ENCODE measurements at regions not wholly inside any gene's neighbourhood (a gene's known extent, or its start where the extent isn't known, plus 50 kb on each side); places are given as distances from the start of the nearest gene placed in this dataset.
A peak's percentile ranks its signal among the peaks of the same experiment; 100 is the strongest.

- peaks cover 3% of the 10 kb centered on the region for H3K4me1 Mint-ChIP-seq (ENCODE audit: low read depth)
- no peak for DNase-seq (ENCODE audit: low spot score, unreplicated experiment)
- no peaks in the 10 kb centered on the region for H3K27me3 Mint-ChIP-seq
- TF ChIP-seq, protein P1, sequence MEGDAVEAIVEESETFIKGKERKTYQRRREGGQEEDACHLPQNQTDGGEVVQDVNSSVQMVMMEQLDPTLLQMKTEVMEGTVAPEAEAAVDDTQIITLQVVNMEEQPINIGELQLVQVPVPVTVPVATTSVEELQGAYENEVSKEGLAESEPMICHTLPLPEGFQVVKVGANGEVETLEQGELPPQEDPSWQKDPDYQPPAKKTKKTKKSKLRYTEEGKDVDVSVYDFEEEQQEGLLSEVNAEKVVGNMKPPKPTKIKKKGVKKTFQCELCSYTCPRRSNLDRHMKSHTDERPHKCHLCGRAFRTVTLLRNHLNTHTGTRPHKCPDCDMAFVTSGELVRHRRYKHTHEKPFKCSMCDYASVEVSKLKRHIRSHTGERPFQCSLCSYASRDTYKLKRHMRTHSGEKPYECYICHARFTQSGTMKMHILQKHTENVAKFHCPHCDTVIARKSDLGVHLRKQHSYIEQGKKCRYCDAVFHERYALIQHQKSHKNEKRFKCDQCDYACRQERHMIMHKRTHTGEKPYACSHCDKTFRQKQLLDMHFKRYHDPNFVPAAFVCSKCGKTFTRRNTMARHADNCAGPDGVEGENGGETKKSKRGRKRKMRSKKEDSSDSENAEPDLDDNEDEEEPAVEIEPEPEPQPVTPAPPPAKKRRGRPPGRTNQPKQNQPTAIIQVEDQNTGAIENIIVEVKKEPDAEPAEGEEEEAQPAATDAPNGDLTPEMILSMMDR (IDR thresholded peaks at IDR 0.05; ENCODE audit: unreplicated experiment) = no peak
- H3K4me3 Mint-ChIP-seq (ENCODE audit: low read depth) = no peak overlapping the region
- H3K27ac Mint-ChIP-seq = no peak overlapping the region
- no peaks in the 10 kb centered on the region for H3K36me3 Mint-ChIP-seq (ENCODE audit: insufficient read depth)
- H3K9me3 Mint-ChIP-seq (ENCODE audit: low read depth) = no peaks in the 10 kb centered on the region
Observed at GRCh38 chr6:22903826-22904225, 334.5 kb downstream of the HDGFL1 start.

DNA sequence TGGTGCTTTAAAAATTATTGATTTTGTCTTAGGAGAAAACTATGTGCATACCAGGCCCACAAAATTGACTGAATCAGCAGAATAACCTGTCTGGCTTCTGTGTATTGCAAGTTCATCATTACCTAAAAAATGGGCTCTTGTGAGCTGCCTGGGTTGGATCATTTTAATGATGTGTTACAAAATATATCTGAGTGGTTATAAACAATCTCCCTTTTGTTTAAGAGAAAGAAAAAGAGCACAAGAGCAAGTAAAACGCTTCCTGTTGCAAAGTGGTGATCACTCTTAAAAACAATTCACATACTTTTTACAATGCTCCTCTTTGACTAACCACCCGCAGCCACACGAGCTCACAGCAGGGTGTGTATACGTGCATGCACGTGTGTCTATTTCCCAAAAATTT lies 335.1 kb downstream of the HDGFL1 start:
- H3K36me3 Mint-ChIP-seq (ENCODE audit: insufficient read depth) = no peaks in the 10 kb centered on the region
- TF ChIP-seq, protein P1 (IDR thresholded peaks at IDR 0.05; ENCODE audit: unreplicated experiment) = no peak
- H3K9me3 Mint-ChIP-seq (ENCODE audit: low read depth) = no peaks in the 10 kb centered on the region
- H3K4me3 Mint-ChIP-seq (ENCODE audit: low read depth) = no peak overlapping the region
- H3K27ac Mint-ChIP-seq = no peak overlapping the region
- H3K4me1 Mint-ChIP-seq (ENCODE audit: low read depth) = peaks cover 3% of the 10 kb centered on the region
- H3K27me3 Mint-ChIP-seq = no peaks in the 10 kb centered on the region
- DNase-seq (ENCODE audit: low spot score, unreplicated experiment) = no peak

- Mint-ChIP-seq H3K9me3 (ENCODE audit: low read depth) (no peaks in the 10 kb centered on the region), H3K4me1 (ENCODE audit: low read depth) (peaks cover 3% of the 10 kb centered on the region), H3K36me3 (ENCODE audit: insufficient read depth) (no peaks in the 10 kb centered on the region), H3K27ac (peak overlapping the region; percentile 29), H3K4me3 (ENCODE audit: low read depth) (no peak overlapping the region), H3K27me3 (no peaks in the 10 kb centered on the region)
- TF ChIP-seq, protein P1 (IDR thresholded peaks at IDR 0.05; ENCODE audit: unreplicated experiment) = peak; percentile 21
- no peak for DNase-seq (ENCODE audit: low spot score, unreplicated experiment)
Observed at GRCh38 chr6:22906091-22906549, 336.8 kb downstream of the HDGFL1 start.

GRCh38 chr6:22907085-22907484 lies 337.7 kb downstream of the HDGFL1 start:
- no peaks in the 10 kb centered on the region for H3K36me3 Mint-ChIP-seq (ENCODE audit: insufficient read depth)
- no peaks in the 10 kb centered on the region for H3K9me3 Mint-ChIP-seq (ENCODE audit: low read depth)
- peaks cover 3% of the 10 kb centered on the region for H3K4me1 Mint-ChIP-seq (ENCODE audit: low read depth)
- no peak overlapping the region for H3K4me3 Mint-ChIP-seq (ENCODE audit: low read depth)
- H3K27me3 Mint-ChIP-seq = no peaks in the 10 kb centered on the region
- no peak for DNase-seq (ENCODE audit: low spot score, unreplicated experiment)
- TF ChIP-seq, protein P1 (IDR thresholded peaks at IDR 0.05; ENCODE audit: unreplicated experiment) = no peak
- no peak overlapping the region for H3K27ac Mint-ChIP-seq

DNA sequence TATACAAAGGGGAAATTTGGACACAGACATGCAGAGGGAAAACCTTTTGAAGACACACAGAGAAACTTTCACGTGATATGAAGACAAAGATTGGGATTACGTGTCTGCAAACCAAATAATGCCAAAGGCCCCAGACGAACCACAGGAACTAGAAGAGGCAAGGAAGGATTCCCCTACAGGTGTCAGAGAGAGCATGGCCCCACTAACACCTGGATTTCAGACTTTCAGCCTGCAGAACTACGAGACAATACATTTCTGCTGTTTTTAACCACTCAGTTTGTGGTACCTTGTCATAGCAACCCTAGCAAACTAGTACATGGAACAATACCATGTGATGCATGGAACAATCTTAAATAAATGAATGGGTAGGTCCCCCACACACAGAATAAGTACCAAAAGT lies 341.0 kb downstream of the HDGFL1 start:
- Mint-ChIP-seq H3K27ac (no peak overlapping the region), H3K9me3 (ENCODE audit: low read depth) (no peaks in the 10 kb centered on the region), H3K4me1 (ENCODE audit: low read depth) (no peaks in the 10 kb centered on the region), H3K4me3 (ENCODE audit: low read depth) (no peak overlapping the region), H3K36me3 (ENCODE audit: insufficient read depth) (no peaks in the 10 kb centered on the region), H3K27me3 (no peaks in the 10 kb centered on the region)
- TF ChIP-seq, protein P1 (IDR thresholded peaks at IDR 0.05; ENCODE audit: unreplicated experiment) = no peak
- no peak for DNase-seq (ENCODE audit: low spot score, unreplicated experiment)

All from progenitor cell of endocrine pancreas (in vitro differentiated cells).